HG03060 (cell line): ENCODE measurements at regions not wholly inside any gene's neighbourhood (a gene's known extent, or its start where the extent isn't known, plus 50 kb on each side); places are given as distances from the start of the nearest gene placed in this dataset.
A peak's percentile ranks its signal among the peaks of the same experiment; 100 is the strongest.

Experiments
- ATAC-seq: cut with Tn5 transposase; IDR thresholded peaks from one replicate; pipeline ENCODE4 v1.9.1; 2021; ENCODE audit warnings: low read depth, moderate number of reproducible peaks; ENCODE audit not compliant: unreplicated experiment

DNA sequence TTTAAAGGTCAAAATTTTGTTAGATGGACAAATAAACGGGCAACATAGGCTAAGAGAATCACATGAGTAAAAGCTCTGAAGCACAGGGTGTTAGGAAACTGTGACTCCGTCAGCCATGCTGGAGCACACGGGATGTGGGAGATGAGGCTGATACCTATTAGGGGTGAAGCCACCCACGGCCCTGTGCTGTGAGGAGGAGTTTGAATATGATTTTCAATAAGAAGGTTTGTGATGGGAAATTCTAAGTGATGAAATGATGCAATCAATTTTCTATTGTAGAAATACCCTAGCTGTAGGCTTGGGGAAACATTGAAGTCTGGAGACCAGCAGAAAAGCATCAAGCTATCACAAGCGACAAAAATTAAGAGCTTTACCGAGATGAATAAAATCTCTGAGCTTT is 431.3 kb downstream of the CMPK2 start:
- no peak for ATAC-seq

DNA sequence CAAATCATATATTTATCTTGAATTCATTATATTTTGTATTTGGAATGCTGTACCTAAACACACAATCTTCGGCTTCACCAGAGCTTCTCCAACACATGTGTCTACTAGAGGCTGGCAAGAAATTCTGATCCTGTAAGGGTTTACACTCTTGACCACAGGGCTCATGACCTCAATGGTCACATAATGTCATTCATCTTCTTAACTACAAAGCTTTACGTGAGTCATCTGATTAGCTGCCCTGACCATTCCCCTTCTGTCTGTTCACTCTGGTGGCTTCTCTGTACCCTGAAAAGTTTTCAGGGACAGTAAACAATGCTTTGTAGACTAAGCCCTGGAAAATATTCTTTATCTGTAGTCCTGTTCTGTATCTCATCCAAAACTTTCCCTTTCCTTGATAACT is 423.9 kb downstream of the CMPK2 start:
- ATAC-seq, result no peak

DNA sequence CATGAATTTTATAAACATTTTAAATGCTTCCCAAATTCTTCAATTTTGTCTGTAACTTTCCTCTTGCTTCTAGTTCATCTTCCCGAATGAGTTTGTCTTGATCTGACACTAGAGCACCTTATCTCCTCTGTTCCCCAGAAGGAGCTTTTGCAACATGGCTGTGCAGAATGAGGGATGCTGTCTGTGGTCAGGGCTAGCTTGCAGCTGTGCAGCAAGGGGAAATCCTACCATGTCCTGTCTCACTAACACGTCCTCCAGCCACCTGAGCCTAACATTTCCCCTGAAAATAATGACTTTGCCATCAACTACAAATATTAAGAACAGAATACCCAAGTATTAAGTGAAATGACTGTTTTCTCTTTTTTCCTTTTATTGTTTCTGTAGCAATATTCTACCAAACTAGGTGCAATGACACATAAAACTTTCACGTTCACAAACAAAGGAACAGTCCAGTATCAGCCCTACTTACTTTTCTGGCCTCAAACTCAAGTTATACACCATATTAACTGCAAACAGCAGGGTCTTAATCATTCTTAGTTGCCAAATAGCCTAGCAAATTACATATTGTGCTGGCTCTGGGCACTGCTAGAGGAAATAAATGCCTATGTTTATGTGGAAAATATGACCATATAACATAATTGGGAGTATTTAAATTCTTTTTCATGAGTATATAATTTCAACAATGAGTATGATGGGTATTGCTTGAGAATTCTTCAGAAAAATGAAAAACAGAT is 423.3 kb downstream of the CMPK2 start:
- no peak for ATAC-seq

DNA sequence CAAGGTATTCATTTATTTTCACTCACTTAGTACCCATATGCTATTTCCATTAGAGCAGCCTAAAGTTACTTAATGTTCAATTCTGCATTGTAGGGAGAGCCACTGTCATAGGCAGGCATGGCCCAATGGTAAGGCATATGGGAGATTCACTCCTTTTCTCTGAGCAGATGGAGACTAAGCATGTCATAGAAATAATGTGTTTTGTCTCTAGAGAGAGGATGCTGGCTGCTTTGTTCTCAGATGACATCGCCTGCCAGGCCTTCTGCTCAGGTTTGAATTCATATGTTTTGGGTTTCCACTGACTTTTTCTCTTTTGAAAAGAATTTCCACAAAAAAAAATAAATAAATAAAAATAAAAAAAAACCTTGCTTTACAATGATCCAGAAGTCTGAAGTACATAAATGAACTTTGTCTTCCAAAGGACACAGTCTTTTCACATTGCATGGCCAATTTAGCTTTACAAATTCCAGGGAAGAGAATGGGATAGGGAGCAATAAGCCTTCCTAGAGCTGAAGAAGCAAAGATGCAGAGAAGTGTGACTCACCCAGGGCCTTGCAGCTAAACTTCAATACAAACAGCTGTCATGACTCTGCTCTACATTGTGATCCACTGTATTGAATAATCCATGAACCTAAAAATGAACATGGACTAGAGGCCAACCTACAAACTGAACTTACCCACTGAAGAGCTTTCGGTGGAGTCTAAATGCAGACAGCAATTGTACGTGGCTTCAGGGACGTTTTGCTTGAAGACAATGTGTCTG is 422.5 kb downstream of the CMPK2 start:
- ATAC-seq, result no peak

DNA sequence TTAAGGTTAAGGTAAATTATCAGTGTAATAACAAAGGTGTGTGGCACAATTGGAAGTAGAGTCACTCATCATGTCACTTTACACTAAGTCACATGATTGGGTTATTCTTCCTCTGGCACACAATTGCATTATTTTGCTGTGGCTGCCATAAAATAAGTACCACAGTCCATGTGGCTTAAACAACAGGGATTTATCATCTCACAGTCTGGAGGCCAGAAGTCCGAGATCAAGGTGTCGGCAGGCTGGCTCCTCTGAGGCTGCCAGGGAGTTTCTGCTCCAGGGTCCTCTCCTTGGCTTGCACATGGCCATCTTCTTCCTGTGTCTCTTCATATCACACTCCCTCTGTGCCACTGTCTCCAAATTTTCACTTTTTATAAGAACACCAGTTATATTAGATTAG is 421.2 kb downstream of the CMPK2 start:
- no peak for ATAC-seq

DNA sequence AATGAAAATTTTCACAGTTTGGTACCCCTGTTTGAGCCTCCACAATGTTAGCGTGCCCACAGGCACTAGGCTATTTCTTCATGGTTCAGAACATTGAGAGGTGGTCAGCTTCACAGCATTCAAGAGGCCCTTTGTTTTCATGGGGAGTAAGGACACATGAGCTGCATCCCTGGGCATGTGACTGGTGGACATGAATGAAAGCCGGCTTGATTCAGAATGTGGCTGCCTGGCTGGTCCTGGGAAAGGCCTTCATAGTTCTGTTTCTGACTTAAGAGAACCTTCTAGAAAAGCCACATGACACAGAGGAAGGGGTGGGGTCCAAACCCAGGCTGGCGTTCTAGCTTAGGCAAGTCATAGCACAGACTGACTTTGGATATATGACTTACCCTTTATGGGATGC is 420.6 kb downstream of the CMPK2 start:
- no peak for ATAC-seq

DNA sequence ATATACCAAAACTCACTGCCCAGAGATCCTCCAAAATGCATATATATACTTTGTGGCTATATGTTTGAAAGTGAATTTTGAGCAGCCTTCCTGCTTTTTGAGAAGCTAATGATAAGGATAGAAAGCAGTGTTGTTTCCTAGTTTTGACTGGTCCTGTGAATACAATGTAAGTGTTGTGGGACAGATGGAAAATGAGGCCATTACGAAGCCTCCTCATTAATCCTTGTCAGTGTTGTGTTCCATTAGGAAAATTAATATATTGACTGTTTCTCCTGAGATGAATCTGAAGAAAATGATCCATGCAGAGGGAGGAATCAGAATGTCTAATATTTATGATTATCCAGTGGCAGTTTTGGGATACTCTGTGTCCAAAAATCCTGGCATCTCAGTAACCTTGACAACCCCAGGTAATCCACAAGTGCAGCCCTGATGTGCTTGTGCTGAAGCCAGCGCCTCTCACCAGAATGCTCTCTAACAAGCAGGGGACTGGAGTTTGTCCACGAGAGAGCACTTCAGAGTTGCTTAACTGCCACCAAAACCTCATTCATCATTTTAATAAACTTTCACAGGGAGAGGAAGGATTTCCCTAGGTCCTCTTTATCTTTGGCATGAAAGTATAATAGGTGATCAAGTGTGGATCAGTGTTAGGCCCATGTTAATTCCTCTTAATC is 418.6 kb downstream of the CMPK2 start:
- no peak for ATAC-seq

DNA sequence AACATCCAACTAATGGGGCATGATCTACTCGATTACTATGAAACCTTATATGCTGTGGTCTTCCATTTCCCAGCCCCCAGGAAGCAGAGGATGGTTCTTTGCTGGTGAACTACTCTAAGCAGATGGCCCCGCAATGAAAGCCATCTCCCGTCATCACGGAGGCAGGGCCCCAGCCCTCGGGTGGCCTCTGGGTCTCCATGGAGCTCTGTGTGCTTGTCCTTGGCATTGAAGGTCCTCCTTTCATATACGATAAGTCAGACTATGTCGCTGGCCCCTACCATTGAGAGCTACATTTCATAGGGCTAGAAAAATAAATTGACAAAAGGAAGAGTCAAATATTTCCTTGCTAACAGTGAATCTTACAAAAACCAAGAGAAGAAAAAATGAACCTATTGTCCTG is 416.8 kb downstream of the CMPK2 start:
- ATAC-seq, result no peak

DNA sequence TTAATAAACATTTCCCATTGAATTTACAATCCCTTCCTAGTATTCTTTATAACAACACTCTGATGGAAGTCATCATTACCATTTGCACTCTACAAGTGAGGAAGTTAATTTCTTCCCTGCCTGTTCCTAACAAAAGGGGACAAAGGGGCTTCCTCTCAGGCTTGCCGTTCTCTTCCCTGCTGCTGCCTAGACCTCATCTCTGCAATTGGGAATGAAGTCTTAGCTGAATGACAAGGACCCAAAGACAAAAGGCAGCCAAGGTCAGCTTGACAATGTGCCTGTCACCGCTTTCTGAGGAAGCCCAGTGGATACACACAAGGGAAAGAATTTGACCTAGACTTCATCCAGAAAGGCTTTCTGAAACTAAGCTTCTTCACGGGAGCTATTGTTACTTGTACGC is 416.4 kb downstream of the CMPK2 start:
- ATAC-seq, result no peak

DNA sequence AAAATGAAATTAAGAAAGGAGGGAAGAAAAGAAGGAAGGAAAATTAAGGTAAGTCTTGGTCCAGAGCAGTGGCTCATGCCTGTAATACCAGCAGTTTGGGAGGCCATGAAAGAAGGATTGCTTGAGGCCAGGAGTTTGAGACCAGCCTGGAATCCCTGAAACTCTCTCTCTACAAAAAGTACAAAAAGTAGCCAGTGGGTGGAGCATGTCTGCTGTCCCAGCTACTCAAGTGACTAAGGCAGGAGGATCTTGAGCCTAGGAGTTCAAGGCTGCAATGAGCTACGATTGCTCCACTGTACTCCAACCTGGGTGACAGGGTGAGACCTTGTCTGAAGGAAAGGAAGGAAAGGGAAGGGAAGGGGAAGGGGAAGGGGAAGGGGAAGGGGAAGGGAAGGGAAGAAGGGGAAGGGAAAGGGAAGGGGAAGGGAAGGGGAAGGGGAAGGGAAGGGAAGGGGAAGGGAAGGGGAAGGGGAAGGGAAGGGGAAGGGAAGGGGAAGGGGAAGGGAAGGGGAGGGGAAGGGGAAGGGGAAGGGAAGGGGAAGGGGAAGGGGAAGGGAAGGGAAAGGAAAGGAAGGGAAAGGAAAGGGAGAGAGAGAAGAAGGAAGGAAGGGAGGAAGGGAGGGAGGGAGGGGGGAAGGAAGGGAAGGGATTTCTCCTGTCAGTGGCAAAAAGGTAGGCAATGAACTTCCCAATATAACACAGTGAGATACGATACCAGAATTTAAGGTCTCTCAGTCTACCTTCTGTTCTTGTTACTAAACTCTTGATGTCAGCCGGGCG is 412.8 kb downstream of the CMPK2 start:
- no peak for ATAC-seq

DNA sequence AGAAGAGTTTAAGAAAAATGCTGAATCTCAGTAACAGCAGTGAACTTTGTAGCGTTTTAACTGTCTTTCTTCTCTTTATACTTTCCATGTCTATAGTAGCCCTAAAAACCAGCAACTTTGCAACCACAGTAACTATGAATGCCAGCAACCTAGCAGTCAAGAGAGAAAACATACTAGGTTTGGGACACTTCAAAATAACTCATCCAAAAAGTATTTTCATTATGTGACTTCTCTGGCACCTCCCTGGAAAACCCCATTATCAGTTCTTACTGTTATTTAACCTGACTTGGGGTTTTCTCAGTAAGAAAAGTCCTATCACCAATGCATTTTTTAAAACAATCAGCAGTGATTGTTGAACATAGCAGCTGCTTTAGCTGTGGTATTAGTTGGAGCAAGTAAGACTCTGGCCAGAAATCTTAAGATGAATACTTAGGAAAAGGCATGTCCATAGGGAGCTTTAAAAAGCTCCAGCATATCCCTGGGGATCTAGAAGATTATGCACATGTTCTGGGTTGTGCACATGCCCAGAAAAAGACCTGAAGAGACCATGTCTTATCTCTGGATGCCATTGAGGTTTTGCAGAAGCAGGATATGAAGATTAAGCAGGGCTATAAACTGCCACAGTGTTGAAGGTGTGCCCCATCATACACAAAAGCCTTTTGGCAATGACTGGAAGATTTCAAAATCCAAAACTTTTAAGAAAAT is 411.3 kb downstream of the CMPK2 start:
- ATAC-seq, result no peak

DNA sequence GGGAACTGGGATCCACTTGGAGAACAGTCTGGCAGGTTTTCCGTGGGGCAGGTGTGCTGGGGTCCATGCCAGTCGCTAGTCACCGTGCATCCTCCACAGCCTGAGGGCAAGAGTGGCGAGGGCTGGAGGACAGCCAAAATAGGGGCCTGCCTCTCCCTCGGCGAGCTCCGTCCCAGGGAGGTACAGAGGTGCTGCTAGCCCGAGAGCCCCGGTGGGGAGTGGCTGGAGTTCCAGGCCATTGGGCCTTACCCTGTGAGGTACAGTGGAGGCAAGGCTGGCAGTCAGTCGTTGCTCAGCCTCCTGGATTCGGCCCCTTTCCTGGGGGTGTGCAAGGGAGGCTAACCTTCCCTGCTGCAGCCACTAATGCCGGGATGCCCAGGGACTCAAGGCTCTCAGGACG is 406.6 kb downstream of the CMPK2 start:
- no peak for ATAC-seq

DNA sequence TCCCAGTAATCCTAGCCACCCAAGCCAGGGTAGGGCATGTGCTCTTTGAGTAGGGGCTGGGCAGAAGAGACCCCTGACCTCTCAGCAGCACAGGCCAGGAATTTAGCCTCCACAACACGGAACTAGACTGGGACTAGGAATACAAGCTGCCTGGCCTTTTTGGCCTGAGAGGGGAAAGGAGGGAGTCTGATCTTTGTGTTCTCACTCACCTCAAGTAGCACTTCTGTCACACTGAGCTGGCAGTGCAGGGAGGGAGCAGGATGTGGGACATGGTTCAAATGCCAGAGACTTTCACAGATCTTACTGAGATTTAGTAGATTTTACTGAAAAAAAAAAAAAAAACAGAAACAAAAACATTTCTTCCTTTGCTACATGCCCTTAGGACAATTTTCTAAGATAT is 395.2 kb downstream of the CMPK2 start:
- no peak for ATAC-seq

DNA sequence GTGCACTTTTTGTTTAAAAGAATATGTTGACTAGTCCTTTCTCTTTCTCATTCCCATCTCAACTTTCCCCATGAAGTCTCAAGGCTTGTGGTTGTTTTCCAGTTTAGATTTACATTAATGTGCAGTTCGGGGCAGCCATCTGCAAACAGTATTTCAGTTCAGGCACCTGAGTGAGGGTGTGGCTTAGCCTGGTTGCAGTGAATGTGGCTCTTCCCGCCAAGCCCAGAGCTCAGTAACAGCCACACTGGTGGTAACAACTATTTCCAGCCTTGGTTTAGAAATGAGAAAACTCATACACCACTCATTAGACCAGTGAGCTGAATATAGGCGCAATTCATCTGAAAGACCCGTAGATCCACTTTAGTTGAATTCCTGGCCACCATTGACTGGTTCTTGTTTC is 394.3 kb downstream of the CMPK2 start:
- no peak for ATAC-seq

DNA sequence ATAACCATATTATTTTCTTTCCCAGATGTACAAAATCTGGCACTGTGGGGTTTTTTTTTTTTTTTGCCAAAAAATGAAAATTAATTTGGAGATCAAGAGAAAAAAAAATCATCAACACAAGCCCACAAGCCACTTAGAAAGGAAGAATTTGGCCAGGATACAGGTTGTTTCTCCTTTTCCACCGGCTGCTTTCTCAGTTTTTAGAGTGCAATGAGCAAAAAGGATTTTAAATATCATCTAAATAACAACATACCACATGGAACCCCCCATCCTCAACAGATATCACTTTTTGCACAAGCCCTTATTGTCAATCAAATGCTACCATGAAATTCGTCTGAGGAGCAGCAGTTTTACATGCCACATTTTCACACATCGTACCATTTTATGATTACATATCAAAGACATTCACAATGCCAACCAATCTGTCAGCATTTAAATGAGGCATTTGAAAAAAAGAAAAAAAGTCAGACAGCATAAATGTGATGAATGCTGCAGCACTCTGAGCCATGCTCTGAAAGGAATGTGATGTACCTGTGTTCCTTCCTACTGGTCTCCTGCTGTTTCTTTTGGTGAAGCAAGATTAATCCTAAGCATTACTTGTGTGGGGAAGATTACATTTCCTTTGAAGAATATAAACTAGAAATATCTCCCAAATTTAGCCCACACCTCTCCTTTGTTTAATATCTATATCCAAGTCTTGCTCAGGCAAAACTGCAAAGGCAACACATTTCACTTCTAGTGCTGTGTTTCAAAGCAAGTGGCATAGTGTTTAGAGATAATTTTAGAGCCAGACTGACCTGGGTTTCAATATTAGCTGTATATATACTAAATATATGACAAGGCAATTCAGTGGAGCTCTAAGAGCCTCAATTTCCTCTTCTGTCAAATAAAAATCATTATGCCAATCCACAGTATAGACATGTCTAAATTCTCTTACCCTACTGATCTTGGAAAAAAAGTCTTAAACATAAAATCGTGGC is 391.3 kb downstream of the CMPK2 start:
- ATAC-seq, result peak; percentile 48

DNA sequence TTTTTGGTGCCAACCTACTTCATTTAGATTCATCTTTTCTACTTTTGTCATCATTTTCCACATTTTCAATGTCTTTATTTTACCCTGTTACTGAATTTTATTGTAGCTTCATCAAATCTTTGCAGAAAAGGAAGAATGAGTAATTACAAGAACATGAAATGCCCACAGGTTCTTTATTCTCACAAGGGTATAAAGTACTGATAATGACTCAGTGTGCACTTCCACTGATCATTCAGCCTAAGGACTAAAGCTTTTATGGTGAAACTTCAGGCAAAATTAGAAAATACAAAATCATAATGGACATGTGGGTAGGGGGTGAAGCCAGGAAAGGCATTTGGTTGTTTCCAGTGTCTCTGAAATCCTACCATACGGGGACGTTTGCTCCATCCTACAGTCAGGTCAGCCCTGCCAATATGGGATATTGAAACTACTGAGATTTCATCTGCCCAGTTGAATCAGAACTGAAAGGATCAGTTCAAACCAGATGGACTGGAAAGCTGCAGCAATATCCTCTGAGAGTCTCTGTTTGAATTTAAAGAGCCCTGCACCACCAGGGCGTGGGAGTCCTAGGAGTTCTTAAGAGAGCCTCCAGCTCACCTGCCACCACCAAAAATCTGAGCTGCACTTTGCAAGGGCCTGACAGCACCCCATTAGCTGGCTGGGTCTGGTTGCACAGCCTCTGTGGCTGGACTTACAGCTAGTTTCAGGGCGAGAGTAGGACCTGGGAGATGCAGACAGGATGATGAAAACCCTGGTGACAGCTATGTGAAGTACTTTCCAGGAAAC is 390.4 kb downstream of the CMPK2 start:
- ATAC-seq, result peak; percentile 76

DNA sequence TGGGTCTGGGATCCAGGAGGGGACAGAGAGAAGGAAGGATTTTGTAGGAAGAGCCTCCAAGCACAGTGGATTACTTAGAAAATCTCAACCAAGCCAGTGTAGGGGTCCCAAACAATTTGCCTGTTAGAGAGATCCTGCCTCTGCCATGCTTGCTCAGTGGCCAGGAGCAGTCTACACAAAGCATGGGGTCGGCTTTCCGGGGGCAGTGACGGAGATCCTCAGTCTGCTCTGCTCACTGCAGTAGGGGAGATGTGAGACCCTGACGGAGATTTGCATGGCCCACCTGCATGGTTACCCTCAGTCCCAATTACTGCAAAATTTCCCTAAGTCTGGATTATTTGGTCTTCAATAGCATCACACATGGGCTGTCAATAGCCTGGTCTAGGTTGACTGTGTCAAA is 385.2 kb downstream of the CMPK2 start:
- no peak for ATAC-seq

DNA sequence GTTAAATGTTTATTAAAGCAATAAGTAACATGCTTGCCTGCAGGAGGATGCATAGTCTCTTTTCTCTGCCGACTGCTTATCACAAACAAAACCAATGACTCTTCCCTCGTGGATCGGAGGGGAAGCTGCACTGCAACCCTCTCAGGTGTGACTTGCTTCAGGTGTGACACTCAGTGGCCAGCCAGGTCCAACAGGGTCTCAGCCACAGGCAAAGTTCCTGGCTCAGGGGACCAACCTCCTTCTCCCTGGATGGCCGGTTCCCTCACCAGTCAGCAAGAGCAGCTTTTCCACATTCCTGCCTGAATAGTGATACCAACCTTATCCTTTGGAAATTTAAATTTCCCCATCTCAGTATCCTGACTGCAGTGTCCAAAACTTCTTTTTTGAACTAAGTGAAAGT is 383.5 kb downstream of the CMPK2 start:
- ATAC-seq, result no peak
